SK-N-MC (cell line): ENCODE measurements at regions not wholly inside any gene's neighbourhood (a gene's known extent, or its start where the extent isn't known, plus 50 kb on each side); places are given as distances from the start of the nearest gene placed in this dataset.

Experiments
- DNase-seq: peaks from one replicate; pipeline ENCODE4 v3.0.0-alpha.2; 2011; ENCODE audit warnings: low read depth, low spot score
- H3K27ac ChIP-seq: fragments of 200-600 bp; sonication (generic); 2 replicates; pipeline ENCODE4 v1.5.1; 2016; ENCODE audit warnings: mixed run types
- H3K36me3 ChIP-seq: fragments of 200-600 bp; sonication (generic); 2 replicates; pipeline ENCODE4 v1.6.1; 2017; ENCODE audit warnings: antibody characterized with exemption, low read length, mixed read lengths; ENCODE audit not compliant: insufficient read depth
- H3K4me3 ChIP-seq: fragments of 200-600 bp; sonication (generic); 2 replicates; pipeline ENCODE4 v1.5.1; 2016
- H3K9ac ChIP-seq: fragments of 200-600 bp; sonication (generic); 2 replicates; pipeline ENCODE4 v1.8.0; 2017; ENCODE audit warnings: mixed run types, mixed read lengths; ENCODE audit not compliant: insufficient read length
- H3K9me3 ChIP-seq: fragments of 200-600 bp; sonication (generic); 2 replicates; pipeline ENCODE4 v1.6.1; 2017; ENCODE audit warnings: low read depth, mild to moderate bottlenecking, antibody characterized with exemption, low read length, moderate library complexity, mixed read lengths
- EZH2 ChIP-seq: fragments of 200-600 bp; sonication (generic); IDR thresholded peaks from one replicate; pipeline ENCODE4 v1.6.1; 2017; ENCODE audit warnings: antibody characterized with exemption
- FOXP2 ChIP-seq: optimal IDR thresholded peaks from 2 replicates; pipeline ENCODE3; 2011; ENCODE audit warnings: mild to moderate bottlenecking, moderate library complexity; ENCODE audit not compliant: insufficient read depth; ENCODE audit errors: extremely low read length, control extremely low read depth
- POLR2AphosphoS5 ChIP-seq: IDR thresholded peaks from 2 replicates; pipeline ENCODE4 v1.6.1; 2012; ENCODE audit warnings: mild to moderate bottlenecking, low read depth, low read length, borderline replicate concordance

GRCh38 chr14:104438166-104438887 is 141.2 kb upstream of the C14orf180 start:
- H3K27ac ChIP-seq, result no peak overlapping the region
- H3K4me3 ChIP-seq, result no peak overlapping the region
- no peak for TF ChIP-seq EZH2
- TF ChIP-seq POLR2AphosphoS5, result no peak
- TF ChIP-seq FOXP2, result no peak
- no peaks in the 10 kb centered on the region for H3K9me3 ChIP-seq
- no peak overlapping the region for H3K9ac ChIP-seq
- no peaks in the 10 kb centered on the region for H3K36me3 ChIP-seq
- DNase-seq, result no peak

- DNase-seq, result no peak
- no peak overlapping the region for H3K27ac ChIP-seq
- TF ChIP-seq EZH2 (no peak), FOXP2 (no peak), POLR2AphosphoS5 (no peak)
- H3K9me3 ChIP-seq, result no peaks in the 10 kb centered on the region
- H3K9ac ChIP-seq, result no peak overlapping the region
- H3K36me3 ChIP-seq, result no peaks in the 10 kb centered on the region
- no peak overlapping the region for H3K4me3 ChIP-seq
Measured at GRCh38 chr14:104439625-104440024, 139.9 kb upstream of the C14orf180 start.

- no peak for DNase-seq
- no peak for TF ChIP-seq FOXP2
- no peak for TF ChIP-seq EZH2
- no peak for TF ChIP-seq POLR2AphosphoS5
- no peak overlapping the region for H3K27ac ChIP-seq
- H3K9ac ChIP-seq, result no peak overlapping the region
- no peaks in the 10 kb centered on the region for H3K9me3 ChIP-seq
- H3K36me3 ChIP-seq, result no peaks in the 10 kb centered on the region
- H3K4me3 ChIP-seq, result no peak overlapping the region
Measured at GRCh38 chr14:104440297-104440956, 139.1 kb upstream of the C14orf180 start.

GRCh38 chr14:104441275-104442106 is 138.1 kb upstream of the C14orf180 start:
- no peak overlapping the region for H3K4me3 ChIP-seq
- no peaks in the 10 kb centered on the region for H3K9me3 ChIP-seq
- H3K27ac ChIP-seq, result no peak overlapping the region
- no peak for DNase-seq
- H3K9ac ChIP-seq, result no peak overlapping the region
- H3K36me3 ChIP-seq, result no peaks in the 10 kb centered on the region
- TF ChIP-seq EZH2, result no peak
- no peak for TF ChIP-seq FOXP2
- TF ChIP-seq POLR2AphosphoS5, result no peak

GRCh38 chr14:104442107-104442551 is 137.4 kb upstream of the C14orf180 start:
- H3K4me3 ChIP-seq, result no peak overlapping the region
- H3K9me3 ChIP-seq, result no peaks in the 10 kb centered on the region
- no peak for TF ChIP-seq POLR2AphosphoS5
- no peak overlapping the region for H3K27ac ChIP-seq
- H3K9ac ChIP-seq, result no peak overlapping the region
- no peak for DNase-seq
- no peaks in the 10 kb centered on the region for H3K36me3 ChIP-seq

- H3K27ac ChIP-seq, result no peak overlapping the region
- DNase-seq, result no peak
- no peak overlapping the region for H3K9ac ChIP-seq
- no peak overlapping the region for H3K4me3 ChIP-seq
- TF ChIP-seq EZH2 (no peak), POLR2AphosphoS5 (no peak), FOXP2 (no peak)
- no peaks in the 10 kb centered on the region for H3K9me3 ChIP-seq
- no peaks in the 10 kb centered on the region for H3K36me3 ChIP-seq
Measured at GRCh38 chr14:104442631-104443390, 136.8 kb upstream of the C14orf180 start.

GRCh38 chr14:104443391-104444158 is 136.0 kb upstream of the C14orf180 start:
- H3K9ac ChIP-seq, result no peak overlapping the region
- H3K27ac ChIP-seq, result no peak overlapping the region
- DNase-seq, result no peak
- no peaks in the 10 kb centered on the region for H3K36me3 ChIP-seq
- no peak for TF ChIP-seq FOXP2
- no peak for TF ChIP-seq EZH2
- TF ChIP-seq POLR2AphosphoS5, result no peak
- H3K9me3 ChIP-seq, result no peaks in the 10 kb centered on the region
- H3K4me3 ChIP-seq, result no peak overlapping the region
